Stimulated activated memory B cell treated with anti-CD40 and anti-IgM and Interleukin-4, amounts not matched to agents 10 μg/mL and 1 μg/mL and 100 μg/mL, for 72 hours (primary cell): ENCODE measurements at regions not wholly inside any gene's neighbourhood (a gene's known extent, or its start where the extent isn't known, plus 50 kb on each side); places are given as distances from the start of the nearest gene placed in this dataset.
"Not testable (repeated sequence)": the region's sequence is repeated elsewhere in the genome, so short reads cannot be mapped to it uniquely, and the experiment has no call there.

Experiments
- ATAC-seq: fragments of 150-1000 bp; cut with Tn5 transposase; 2 replicates; pipeline ENCODE4 v1.10.0; 2021
- H3K27ac Mint-ChIP-seq: one replicate; pipeline ENCODE4 v1.8.0; 2022; ENCODE audit warnings: mild to moderate bottlenecking, mixed read lengths
- H3K27me3 Mint-ChIP-seq: one replicate; pipeline ENCODE4 v1.8.0; 2022; ENCODE audit warnings: mixed read lengths
- H3K36me3 Mint-ChIP-seq: one replicate; pipeline ENCODE4 v1.8.0; 2022; ENCODE audit warnings: mixed read lengths
- H3K4me1 Mint-ChIP-seq: one replicate; pipeline ENCODE4 v1.8.0; 2022; ENCODE audit warnings: mixed read lengths
- H3K4me3 Mint-ChIP-seq: one replicate; pipeline ENCODE4 v1.8.0; 2022; ENCODE audit warnings: mild to moderate bottlenecking, moderate library complexity, mixed read lengths
- H3K9me3 Mint-ChIP-seq: one replicate; pipeline ENCODE4 v1.8.0; 2022; ENCODE audit warnings: mixed read lengths

GRCh38 chr19:28997866-28998265 is 215.1 kb downstream of the UQCRFS1 start:
- H3K27me3 Mint-ChIP-seq, H3K4me3 Mint-ChIP-seq, H3K27ac Mint-ChIP-seq, H3K4me1 Mint-ChIP-seq, ATAC-seq, H3K36me3 Mint-ChIP-seq: not testable (repeated sequence)
- peaks cover 15% of the 10 kb centered on the region for H3K9me3 Mint-ChIP-seq

GRCh38 chr19:28990522-28990921 is 222.4 kb downstream of the UQCRFS1 start:
- H3K4me3 Mint-ChIP-seq, result no peak overlapping the region
- H3K27me3 Mint-ChIP-seq, result no peaks in the 10 kb centered on the region
- peaks cover 22% of the 10 kb centered on the region for H3K9me3 Mint-ChIP-seq
- no peak overlapping the region for H3K27ac Mint-ChIP-seq
- no peaks in the 10 kb centered on the region for H3K4me1 Mint-ChIP-seq
- H3K36me3 Mint-ChIP-seq, result no peaks in the 10 kb centered on the region
- ATAC-seq, result no peak

- Mint-ChIP-seq H3K27ac (no peak overlapping the region), H3K27me3 (no peaks in the 10 kb centered on the region), H3K4me3 (no peak overlapping the region), H3K4me1 (no peaks in the 10 kb centered on the region), H3K36me3 (no peaks in the 10 kb centered on the region), H3K9me3 (peaks cover 23% of the 10 kb centered on the region)
- ATAC-seq, result no peak
These were observed 223.2 kb downstream of the UQCRFS1 start for GRCh38 chr19:28989739-28990138.

- H3K4me1 Mint-ChIP-seq, result no peaks in the 10 kb centered on the region
- ATAC-seq, result no peak
- H3K4me3 Mint-ChIP-seq, result no peak overlapping the region
- no peaks in the 10 kb centered on the region for H3K27me3 Mint-ChIP-seq
- H3K9me3 Mint-ChIP-seq, result peaks cover 18% of the 10 kb centered on the region
- no peak overlapping the region for H3K27ac Mint-ChIP-seq
- H3K36me3 Mint-ChIP-seq, result no peaks in the 10 kb centered on the region
These were observed 224.9 kb downstream of the UQCRFS1 start for GRCh38 chr19:28988066-28988465.

GRCh38 chr19:28987177-28987576 is 225.8 kb downstream of the UQCRFS1 start:
- no peaks in the 10 kb centered on the region for H3K36me3 Mint-ChIP-seq
- no peak overlapping the region for H3K27ac Mint-ChIP-seq
- no peaks in the 10 kb centered on the region for H3K4me1 Mint-ChIP-seq
- H3K9me3 Mint-ChIP-seq, result peaks cover 17% of the 10 kb centered on the region
- H3K4me3 Mint-ChIP-seq, result no peak overlapping the region
- H3K27me3 Mint-ChIP-seq, result no peaks in the 10 kb centered on the region
- ATAC-seq, result no peak

GRCh38 chr19:28985201-28985600 is 227.8 kb downstream of the UQCRFS1 start:
- Mint-ChIP-seq H3K9me3 (peaks cover 24% of the 10 kb centered on the region), H3K36me3 (no peaks in the 10 kb centered on the region), H3K27ac (no peak overlapping the region), H3K4me1 (no peaks in the 10 kb centered on the region), H3K27me3 (no peaks in the 10 kb centered on the region), H3K4me3 (no peak overlapping the region)
- ATAC-seq, result no peak

GRCh38 chr19:28984315-28984714 is 228.6 kb downstream of the UQCRFS1 start:
- H3K4me3 Mint-ChIP-seq, result no peak overlapping the region
- no peaks in the 10 kb centered on the region for H3K27me3 Mint-ChIP-seq
- no peaks in the 10 kb centered on the region for H3K36me3 Mint-ChIP-seq

GRCh38 chr19:28983430-28983829 is 229.5 kb downstream of the UQCRFS1 start:
- Mint-ChIP-seq H3K27me3 (no peaks in the 10 kb centered on the region), H3K4me1 (no peaks in the 10 kb centered on the region), H3K36me3 (no peaks in the 10 kb centered on the region), H3K27ac (no peak overlapping the region), H3K9me3 (peaks cover 28% of the 10 kb centered on the region), H3K4me3 (no peak overlapping the region)
- ATAC-seq, result no peak

More at GRCh38 chr19:28984315-28984714, 228.6 kb downstream of the UQCRFS1 start:
- no peak for ATAC-seq
- Mint-ChIP-seq H3K4me1 (no peaks in the 10 kb centered on the region), H3K27ac (no peak overlapping the region), H3K9me3 (peaks cover 28% of the 10 kb centered on the region)

GRCh38 chr19:28981994-28982393 is 231.0 kb downstream of the UQCRFS1 start:
- no peak overlapping the region for H3K27ac Mint-ChIP-seq
- H3K36me3 Mint-ChIP-seq, result no peaks in the 10 kb centered on the region

GRCh38 chr19:28981518-28981917 is 231.4 kb downstream of the UQCRFS1 start:
- peaks cover 18% of the 10 kb centered on the region for H3K9me3 Mint-ChIP-seq
- no peaks in the 10 kb centered on the region for H3K27me3 Mint-ChIP-seq
- H3K36me3 Mint-ChIP-seq, result no peaks in the 10 kb centered on the region
- ATAC-seq, result no peak
- H3K27ac Mint-ChIP-seq, result no peak overlapping the region
- no peak overlapping the region for H3K4me3 Mint-ChIP-seq
- H3K4me1 Mint-ChIP-seq, result no peaks in the 10 kb centered on the region

More at GRCh38 chr19:28981994-28982393, 231.0 kb downstream of the UQCRFS1 start:
- Mint-ChIP-seq H3K4me1 (no peaks in the 10 kb centered on the region), H3K27me3 (no peaks in the 10 kb centered on the region), H3K9me3 (peaks cover 18% of the 10 kb centered on the region), H3K4me3 (no peak overlapping the region)
- no peak for ATAC-seq

- Mint-ChIP-seq H3K36me3 (no peaks in the 10 kb centered on the region), H3K27ac (no peak overlapping the region), H3K27me3 (no peaks in the 10 kb centered on the region)
These were observed 232.6 kb downstream of the UQCRFS1 start for GRCh38 chr19:28980236-28980868.

GRCh38 chr19:28977826-28978225 is 235.1 kb downstream of the UQCRFS1 start:
- H3K4me1 Mint-ChIP-seq, result no peaks in the 10 kb centered on the region
- no peaks in the 10 kb centered on the region for H3K36me3 Mint-ChIP-seq
- no peak overlapping the region for H3K4me3 Mint-ChIP-seq
- no peak overlapping the region for H3K27ac Mint-ChIP-seq
- H3K9me3 Mint-ChIP-seq, result peaks cover 14% of the 10 kb centered on the region
- no peaks in the 10 kb centered on the region for H3K27me3 Mint-ChIP-seq
- ATAC-seq, result no peak

More at GRCh38 chr19:28980236-28980868, 232.6 kb downstream of the UQCRFS1 start:
- no peak for ATAC-seq
- Mint-ChIP-seq H3K4me1 (no peaks in the 10 kb centered on the region), H3K9me3 (peaks cover 14% of the 10 kb centered on the region), H3K4me3 (no peak overlapping the region)

- H3K4me3 Mint-ChIP-seq, result no peak overlapping the region
- no peaks in the 10 kb centered on the region for H3K36me3 Mint-ChIP-seq
- no peaks in the 10 kb centered on the region for H3K27me3 Mint-ChIP-seq
- ATAC-seq, result no peak
- no peak overlapping the region for H3K27ac Mint-ChIP-seq
- H3K4me1 Mint-ChIP-seq, result no peaks in the 10 kb centered on the region
- peaks cover 6% of the 10 kb centered on the region for H3K9me3 Mint-ChIP-seq
These were observed 240.7 kb downstream of the UQCRFS1 start for GRCh38 chr19:28972058-28972852.

GRCh38 chr19:28971513-28971912 is 241.4 kb downstream of the UQCRFS1 start:
- H3K4me3 Mint-ChIP-seq, result no peak overlapping the region
- no peaks in the 10 kb centered on the region for H3K27me3 Mint-ChIP-seq
- H3K27ac Mint-ChIP-seq, result no peak overlapping the region
- H3K9me3 Mint-ChIP-seq, result peaks cover 6% of the 10 kb centered on the region
- H3K4me1 Mint-ChIP-seq, result no peaks in the 10 kb centered on the region
- H3K36me3 Mint-ChIP-seq, result no peaks in the 10 kb centered on the region
- no peak for ATAC-seq

- no peaks in the 10 kb centered on the region for H3K27me3 Mint-ChIP-seq
- ATAC-seq, result no peak
- H3K27ac Mint-ChIP-seq, result no peak overlapping the region
- H3K9me3 Mint-ChIP-seq, result peaks cover 6% of the 10 kb centered on the region
- H3K36me3 Mint-ChIP-seq, result no peaks in the 10 kb centered on the region
- no peaks in the 10 kb centered on the region for H3K4me1 Mint-ChIP-seq
- no peak overlapping the region for H3K4me3 Mint-ChIP-seq
These were observed 241.9 kb downstream of the UQCRFS1 start for GRCh38 chr19:28971049-28971448.

GRCh38 chr19:28968721-28969120 is 244.2 kb downstream of the UQCRFS1 start:
- no peak for ATAC-seq
- Mint-ChIP-seq H3K9me3 (peaks cover 6% of the 10 kb centered on the region), H3K27me3 (no peaks in the 10 kb centered on the region), H3K4me1 (no peaks in the 10 kb centered on the region), H3K4me3 (no peak overlapping the region), H3K36me3 (no peaks in the 10 kb centered on the region), H3K27ac (no peak overlapping the region)
